Tibial artery (tissue), 4 donors: ENCODE measurements at regions not wholly inside any gene's neighbourhood (a gene's known extent, or its start where the extent isn't known, plus 50 kb on each side); places are given as distances from the start of the nearest gene placed in this dataset.

Experiments used
- DNase-seq, 2 donors: peaks; one replicate each; pipeline ENCODE4 v3.0.0-alpha.2; 2019
- H3K27ac ChIP-seq, 2 donors: fragments of 200-600 bp; sonication (generic) in 1 of 2; 1 replicate in 1 of 2; 2 replicates in 1 of 2; pipeline ENCODE4 v1.5.1; 2018 to 2019; ENCODE audit warnings: mild to moderate bottlenecking in 1 of 2
- H3K27me3 ChIP-seq, 2 donors: fragments of 200-600 bp; sonication (generic) in 1 of 2; one replicate each; pipeline versions ENCODE4 v1.5.1 to v1.6.0; 2016 to 2019
- H3K36me3 ChIP-seq, 3 donors: fragments of 200-600 bp; sonication (generic) in 2 of 3; one replicate each; pipeline ENCODE4 v1.5.1; 2016 to 2019; ENCODE audit warnings: mild to moderate bottlenecking in 2 of 3
- H3K4me1 ChIP-seq, 4 donors: fragments of 200-600 bp; sonication (generic) in 2 of 4; 1 replicate in 3 of 4; 2 replicates in 1 of 4; pipeline ENCODE4 v1.5.1; 2016 to 2019
- H3K4me3 ChIP-seq, 2 donors: fragments of 200-600 bp; sonication (generic) in 1 of 2; 1 replicate in 1 of 2; 2 replicates in 1 of 2; pipeline ENCODE4 v1.5.1; 2018 to 2019; ENCODE audit warnings: mild to moderate bottlenecking in 2 of 2
- H3K9me3 ChIP-seq, 3 donors: fragments of 200-600 bp; sonication (generic) in 1 of 3; one replicate each; pipeline ENCODE4 v1.5.1; 2016 to 2019
- CTCF ChIP-seq, 2 experiments: fragments of 200-600 bp in 1 of 2; fragments of 450-650 bp in 1 of 2; IDR thresholded peaks; one replicate each; pipeline ENCODE4 v1.5.1; 2017 to 2019; ENCODE audit warnings: antibody characterized with exemption in 2 of 2, mild to moderate bottlenecking in 1 of 2, moderate library complexity in 1 of 2
- intact Hi-C: fragments of 100-400 bp; cut with DNase I; formaldehyde crosslinking; loops from one replicate; pipeline ENCODE4 v1.15.0; 2023; ENCODE audit warnings: low total_unique reads

GRCh38 chr6:23040899-23041298 is 471.5 kb downstream of the HDGFL1 start:
- no peaks in the 10 kb centered on the region for H3K9me3 ChIP-seq
- no peaks in the 10 kb centered on the region for H3K4me1 ChIP-seq
- intact Hi-C loops, result no loop called here
- H3K27me3 ChIP-seq, result no peaks in the 10 kb centered on the region
- TF ChIP-seq CTCF (IDR thresholded peaks at IDR 0.05), result no peak
- no peak for DNase-seq
- no peak overlapping the region for H3K27ac ChIP-seq
- H3K36me3 ChIP-seq, result no peaks in the 10 kb centered on the region
- H3K4me3 ChIP-seq, result no peak overlapping the region

GRCh38 chr6:23045280-23045679 is 475.9 kb downstream of the HDGFL1 start:
- H3K4me1 ChIP-seq, result no peaks in the 10 kb centered on the region
- DNase-seq, result no peak
- intact Hi-C loops, result no loop called here
- H3K27me3 ChIP-seq, result no peaks in the 10 kb centered on the region
- no peak for TF ChIP-seq CTCF (IDR thresholded peaks at IDR 0.05)
- no peak overlapping the region for H3K4me3 ChIP-seq
- no peaks in the 10 kb centered on the region for H3K36me3 ChIP-seq
- H3K9me3 ChIP-seq, result no peaks in the 10 kb centered on the region
- no peak overlapping the region for H3K27ac ChIP-seq

GRCh38 chr6:23055523-23055922 is 486.2 kb downstream of the HDGFL1 start:
- intact Hi-C loops, result no loop called here
- Histone ChIP-seq H3K27me3 (no peaks in the 10 kb centered on the region), H3K36me3 (no peaks in the 10 kb centered on the region), H3K27ac (no peak overlapping the region), H3K9me3 (no peaks in the 10 kb centered on the region), H3K4me1 (peaks cover 0 to 20% (median 3%) of the 10 kb centered on the region in 4 donors), H3K4me3 (no peak overlapping the region)
- no peak for DNase-seq
- TF ChIP-seq CTCF (IDR thresholded peaks at IDR 0.05), result no peak

GRCh38 chr6:23073821-23074220 is 504.5 kb downstream of the HDGFL1 start:
- Histone ChIP-seq H3K4me1 (no peaks in the 10 kb centered on the region), H3K4me3 (no peak overlapping the region), H3K36me3 (no peaks in the 10 kb centered on the region), H3K27ac (no peak overlapping the region), H3K27me3 (no peaks in the 10 kb centered on the region), H3K9me3 (no peaks in the 10 kb centered on the region)
- TF ChIP-seq CTCF (IDR thresholded peaks at IDR 0.05), result no peak
- intact Hi-C loops, result no loop called here
- no peak for DNase-seq

- intact Hi-C loops, result no loop called here
- no peaks in the 10 kb centered on the region for H3K9me3 ChIP-seq
- H3K27ac ChIP-seq, result no peak overlapping the region
- no peak for DNase-seq
- H3K4me1 ChIP-seq, result no peaks in the 10 kb centered on the region
- no peaks in the 10 kb centered on the region for H3K36me3 ChIP-seq
- no peaks in the 10 kb centered on the region for H3K27me3 ChIP-seq
- no peak for TF ChIP-seq CTCF (IDR thresholded peaks at IDR 0.05)
- H3K4me3 ChIP-seq, result no peak overlapping the region
These were observed 508.4 kb downstream of the HDGFL1 start for GRCh38 chr6:23077772-23078171.

- Histone ChIP-seq H3K9me3 (no peaks in the 10 kb centered on the region), H3K27me3 (no peaks in the 10 kb centered on the region), H3K4me1 (no peaks in the 10 kb centered on the region), H3K4me3 (no peak overlapping the region), H3K36me3 (no peaks in the 10 kb centered on the region), H3K27ac (no peak overlapping the region)
- intact Hi-C loops, result no loop called here
- TF ChIP-seq CTCF (IDR thresholded peaks at IDR 0.05), result no peak
- DNase-seq, result no peak
These were observed 512.3 kb downstream of the HDGFL1 start for GRCh38 chr6:23081701-23082100.
